ENCODE measurements at regions not wholly inside any gene's neighbourhood (a gene's known extent, or its start where the extent isn't known, plus 50 kb on each side); places are given as distances from the start of the nearest gene placed in this dataset.
"Not testable (repeated sequence)": the region's sequence is repeated elsewhere in the genome, so short reads cannot be mapped to it uniquely, and the experiment has no call there.

DNA sequence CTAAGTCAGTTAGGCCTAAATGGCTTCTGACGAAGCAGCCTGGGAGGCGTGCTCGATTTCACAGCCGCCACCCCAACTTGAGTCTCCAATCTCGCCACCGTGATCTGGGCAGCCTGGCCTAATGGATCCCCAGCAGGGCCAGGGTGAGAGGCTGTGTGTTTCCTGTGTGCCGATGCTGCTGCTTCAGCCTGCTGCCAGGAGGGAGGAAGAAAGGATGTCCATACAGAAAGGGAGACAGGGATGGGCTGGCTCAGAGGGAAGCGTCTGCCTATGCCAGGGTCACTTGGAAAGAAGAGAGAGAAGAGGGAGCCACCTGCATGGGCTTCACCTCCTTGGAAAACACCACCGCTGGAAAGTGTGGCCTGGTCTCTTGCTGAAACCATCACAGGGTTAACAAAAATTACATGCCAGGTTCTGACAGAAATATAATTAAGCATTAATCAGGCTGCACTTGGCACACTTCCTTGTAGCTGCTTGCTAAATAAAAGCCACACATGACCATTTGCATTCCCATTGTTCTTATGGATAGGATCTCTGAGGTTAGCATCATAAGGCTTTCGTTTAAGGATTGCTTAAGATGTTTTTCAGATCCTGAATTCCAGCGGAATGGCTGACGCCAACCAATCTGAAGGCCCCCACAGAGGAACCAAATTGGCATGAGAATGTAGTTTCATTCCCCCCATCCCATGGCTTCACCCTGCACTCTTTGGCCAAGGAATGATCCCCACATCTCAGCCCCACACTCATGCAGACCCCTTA, 108.8 kb upstream of the SLC1A4 start:
- no peak for DNase-seq (ENCODE audit: low read depth)

DNA sequence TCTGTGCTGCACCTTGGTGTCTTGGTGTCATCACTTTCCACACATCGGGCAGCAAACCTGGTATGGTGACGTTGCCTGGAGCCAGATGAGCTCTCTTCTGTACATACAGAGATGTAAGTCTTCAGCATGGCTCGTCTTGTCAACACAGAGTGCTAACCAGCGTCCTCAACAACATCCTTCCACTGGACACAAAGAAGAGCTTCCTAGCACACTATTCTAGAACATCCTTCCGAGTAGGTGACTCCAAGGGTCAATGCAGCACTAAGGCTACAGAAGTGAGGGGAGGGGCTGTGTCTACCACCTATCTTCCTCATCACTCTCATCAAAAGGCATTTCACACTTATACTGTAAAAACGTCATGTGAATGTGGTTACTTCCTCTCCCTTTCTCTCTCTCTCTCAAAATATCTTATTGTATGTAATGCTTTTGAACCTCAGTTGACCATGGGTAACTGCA, 108.1 kb upstream of the SLC1A4 start:
- DNase-seq (ENCODE audit: low read depth): no peak

DNA sequence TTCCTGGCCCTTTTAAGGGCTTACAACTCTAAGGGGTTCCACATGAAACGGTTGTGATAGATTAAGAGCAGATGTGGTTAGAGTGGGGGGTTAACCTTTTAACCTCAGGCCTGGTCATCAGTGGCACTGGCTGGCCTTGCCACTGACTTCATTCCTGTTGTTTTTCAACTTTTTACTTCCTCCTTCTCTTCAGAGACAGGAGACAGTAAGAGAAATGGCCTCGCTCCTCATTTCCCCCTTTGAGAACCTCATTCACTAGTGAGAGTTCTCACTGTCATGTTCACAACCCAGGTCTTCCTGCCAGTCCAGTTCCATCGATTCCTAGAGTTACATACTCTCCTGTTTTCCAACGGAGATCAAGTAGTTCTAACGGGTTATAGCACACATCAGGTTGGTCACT, 101.6 kb upstream of the SLC1A4 start:
- DNase-seq (ENCODE audit: low read depth): no peak

DNA sequence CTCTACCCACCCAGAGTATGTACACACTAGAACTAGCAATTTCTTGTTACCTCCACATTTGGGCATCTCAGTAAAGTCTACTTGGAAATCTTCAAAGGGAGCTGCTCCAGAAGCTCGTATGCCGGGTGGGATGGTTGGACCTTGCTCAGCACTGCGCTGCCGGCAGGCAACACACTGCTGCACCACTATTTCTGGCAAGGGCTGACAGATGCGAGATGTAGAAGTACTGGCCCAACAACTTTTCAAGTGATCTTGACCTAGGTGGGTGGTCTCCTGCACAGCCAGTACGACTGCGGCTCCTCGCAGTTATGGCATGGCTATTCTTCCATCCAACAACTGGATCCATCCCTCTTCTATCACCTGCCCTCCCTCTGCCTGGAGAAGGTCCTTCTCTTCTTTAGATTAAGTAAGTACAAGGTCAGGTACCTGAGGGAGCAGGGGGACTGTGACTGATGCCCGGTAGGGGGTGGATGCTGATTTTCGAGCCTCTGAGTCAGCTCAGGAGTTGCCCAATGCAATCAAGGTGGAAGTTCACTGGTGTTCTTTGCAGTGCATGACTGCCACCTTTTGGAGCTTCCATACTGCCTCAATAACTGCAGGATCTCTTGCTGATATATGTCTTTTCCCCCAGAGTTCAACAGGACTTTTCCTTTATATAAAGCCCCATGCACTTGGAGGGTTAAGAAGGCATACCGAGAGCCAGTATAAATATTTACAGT, 100.4 kb upstream of the SLC1A4 start:
- DNase-seq (ENCODE audit: low read depth): no peak

DNA sequence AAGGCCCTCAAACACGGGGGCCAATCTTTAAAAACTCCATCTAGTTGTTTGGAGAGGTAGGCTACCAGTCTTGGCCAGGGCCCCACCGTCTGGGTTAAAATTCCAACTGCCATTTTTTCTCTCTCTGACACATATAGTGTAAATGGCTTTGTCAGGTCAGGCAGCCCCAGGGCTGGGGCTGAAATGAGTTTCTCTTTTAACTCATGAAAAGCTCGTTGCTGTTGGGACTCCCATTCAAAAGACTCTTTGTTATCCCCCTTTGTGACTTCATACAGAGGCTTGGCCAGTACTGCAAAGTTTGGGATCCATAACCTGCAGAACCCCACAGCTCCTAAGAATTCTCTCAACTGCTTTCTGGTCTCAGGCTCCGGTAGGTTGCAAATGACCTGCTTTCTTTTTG, 99.4 kb upstream of the SLC1A4 start:
- no peak for DNase-seq (ENCODE audit: low read depth)

DNA sequence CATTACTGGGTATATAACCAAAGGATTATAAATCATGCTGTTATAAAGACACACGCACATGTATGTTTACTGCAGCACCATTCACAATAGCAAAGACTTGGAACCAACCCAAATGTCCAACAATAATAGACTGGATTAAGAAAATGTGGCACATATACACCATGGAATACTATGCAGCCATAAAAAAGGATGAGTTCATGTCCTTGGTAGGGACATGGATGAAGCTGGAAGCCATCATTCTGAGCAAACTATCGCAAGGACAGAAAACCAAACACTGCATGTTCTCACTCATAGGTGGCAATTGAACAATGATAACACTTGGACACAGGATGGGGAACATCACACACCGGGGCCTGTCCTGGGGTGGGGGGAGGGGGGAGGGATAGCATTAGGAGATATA, 92.6 kb upstream of the SLC1A4 start:
- DNase-seq (ENCODE audit: low read depth): not testable (repeated sequence)

DNA sequence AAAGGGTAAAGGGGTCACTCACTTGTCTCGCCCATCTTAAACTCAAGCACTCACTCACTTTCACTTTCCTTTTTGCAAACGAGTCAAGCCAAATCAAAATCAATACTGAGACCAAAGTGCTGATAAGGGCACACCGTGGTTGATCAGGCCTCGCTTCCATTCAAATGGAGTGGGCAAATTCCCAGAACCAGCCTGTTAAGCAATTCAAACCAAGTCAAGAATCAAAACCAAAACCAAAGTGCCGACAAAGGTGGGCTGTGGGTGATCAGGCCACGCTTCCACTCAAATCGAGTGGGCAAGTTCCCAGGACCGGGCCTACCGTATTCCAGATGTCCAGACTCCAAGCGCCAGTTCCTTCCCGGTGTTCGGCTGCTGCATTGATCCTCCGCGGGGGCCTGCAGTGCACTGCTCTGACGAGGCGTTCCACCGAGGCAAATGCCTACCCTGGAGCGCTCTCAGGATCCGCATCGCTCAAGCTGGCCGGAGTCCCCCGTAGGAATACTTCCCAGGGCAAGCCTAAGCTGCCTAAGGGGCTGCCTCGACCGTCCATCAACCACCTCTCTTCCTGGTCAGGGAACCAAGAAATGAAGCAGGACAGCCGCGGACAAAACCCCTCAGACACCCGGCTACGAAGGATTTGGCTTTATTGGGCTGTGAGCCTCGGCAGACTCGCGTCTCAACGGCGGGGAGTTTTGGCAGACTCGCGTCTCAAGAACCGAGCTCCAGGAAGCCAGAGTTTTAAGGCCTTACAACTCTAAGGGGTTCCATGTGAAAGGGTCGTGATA, 89.9 kb upstream of the SLC1A4 start:
- no peak for DNase-seq (ENCODE audit: low read depth)

DNA sequence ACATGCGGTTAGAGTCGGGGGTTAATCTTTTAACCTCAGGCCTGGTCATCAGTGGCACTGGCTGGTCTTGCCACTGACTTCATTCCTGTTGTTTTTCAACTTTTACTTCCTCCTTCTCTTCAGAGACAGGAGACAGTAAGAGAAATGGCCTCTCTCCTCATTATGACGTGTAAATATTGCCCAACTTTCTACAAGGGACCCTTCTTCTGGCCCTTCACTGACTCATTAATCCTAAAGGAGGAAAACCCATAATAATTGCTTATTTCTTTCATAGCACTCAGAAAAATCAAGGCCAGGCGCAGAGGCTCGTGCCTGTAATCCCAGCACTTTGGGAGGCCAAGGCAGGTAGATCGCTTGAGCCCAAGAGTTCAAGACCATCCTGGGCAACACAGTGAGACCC, 89.3 kb upstream of the SLC1A4 start:
- not testable (repeated sequence) for DNase-seq (ENCODE audit: low read depth)

DNA sequence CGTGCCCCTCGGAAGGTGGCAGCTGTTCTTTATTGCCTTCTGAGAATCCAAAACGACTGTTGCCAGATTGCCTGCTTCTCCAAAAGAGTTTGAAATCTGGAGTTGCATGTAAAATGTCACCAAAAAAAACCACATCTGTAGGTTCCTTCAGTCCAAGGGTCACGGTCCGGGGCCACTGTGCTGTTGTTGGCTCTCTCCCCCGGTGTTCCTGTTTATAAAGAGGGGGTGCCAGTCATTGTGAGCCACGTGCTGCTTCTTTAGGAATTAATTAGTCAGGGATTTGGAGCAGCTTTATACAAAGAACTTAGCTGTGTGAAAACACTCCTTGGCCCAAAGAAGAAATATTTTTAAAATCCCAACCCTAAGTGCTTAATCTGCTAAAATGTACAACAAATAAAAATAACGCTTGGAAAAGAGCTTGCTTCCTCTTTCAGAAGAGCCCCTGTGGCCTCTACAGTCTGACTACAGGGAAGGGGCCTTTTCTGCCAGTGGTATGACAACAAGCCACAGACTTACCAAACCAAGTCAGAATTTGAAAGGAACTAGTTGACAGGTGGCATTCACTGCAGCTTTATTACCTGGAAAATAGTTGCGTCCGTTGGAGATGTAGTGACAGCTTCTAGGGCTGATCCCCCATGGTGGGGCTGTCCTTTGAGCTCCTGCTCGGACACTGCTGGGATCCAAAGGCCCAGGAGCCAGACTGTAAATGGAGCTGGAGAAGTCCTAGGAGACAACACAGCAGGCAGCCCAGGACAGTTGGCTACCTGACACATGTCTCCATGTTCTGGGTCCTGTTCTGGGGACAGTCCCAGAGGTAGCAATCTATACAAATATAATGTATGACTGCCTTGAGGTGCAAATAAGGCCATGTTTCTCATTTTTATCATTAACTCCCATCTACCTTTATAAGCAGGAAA, 84.5 kb upstream of the SLC1A4 start:
- no peak for DNase-seq (ENCODE audit: low read depth)

DNA sequence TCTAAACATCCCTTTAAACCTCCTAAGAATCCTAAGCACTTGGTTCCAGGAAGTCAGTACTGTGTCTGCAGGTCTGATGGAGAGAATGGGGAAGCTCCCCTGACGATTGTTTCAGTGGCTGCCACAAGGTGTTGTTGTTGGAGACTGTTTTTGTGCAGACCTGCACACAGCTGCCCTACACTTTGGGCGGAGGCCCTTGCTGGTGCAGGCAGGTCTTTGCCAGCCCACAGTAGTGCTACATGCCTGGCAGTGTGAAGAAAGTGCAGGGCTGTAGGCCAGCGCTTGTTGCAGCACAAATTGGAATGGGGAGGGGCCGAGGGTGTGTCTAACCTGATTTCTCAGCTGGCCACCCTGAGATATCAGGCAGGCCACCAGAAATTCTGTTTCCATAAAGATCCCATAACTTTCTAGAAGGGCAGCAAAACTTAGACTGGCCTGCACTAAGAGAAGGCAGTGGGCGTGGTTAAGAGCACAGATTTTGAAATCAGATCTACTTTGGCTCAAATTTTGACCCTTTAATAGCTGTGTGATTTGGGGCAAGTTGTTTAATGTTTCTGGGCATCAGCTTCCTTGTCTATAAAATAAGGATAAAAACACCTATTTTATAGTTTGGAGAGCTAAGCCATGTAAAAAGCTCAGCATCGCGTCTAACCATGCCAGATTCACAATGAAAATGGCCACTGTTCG, 83.7 kb upstream of the SLC1A4 start:
- no peak for DNase-seq (ENCODE audit: low read depth)

DNA sequence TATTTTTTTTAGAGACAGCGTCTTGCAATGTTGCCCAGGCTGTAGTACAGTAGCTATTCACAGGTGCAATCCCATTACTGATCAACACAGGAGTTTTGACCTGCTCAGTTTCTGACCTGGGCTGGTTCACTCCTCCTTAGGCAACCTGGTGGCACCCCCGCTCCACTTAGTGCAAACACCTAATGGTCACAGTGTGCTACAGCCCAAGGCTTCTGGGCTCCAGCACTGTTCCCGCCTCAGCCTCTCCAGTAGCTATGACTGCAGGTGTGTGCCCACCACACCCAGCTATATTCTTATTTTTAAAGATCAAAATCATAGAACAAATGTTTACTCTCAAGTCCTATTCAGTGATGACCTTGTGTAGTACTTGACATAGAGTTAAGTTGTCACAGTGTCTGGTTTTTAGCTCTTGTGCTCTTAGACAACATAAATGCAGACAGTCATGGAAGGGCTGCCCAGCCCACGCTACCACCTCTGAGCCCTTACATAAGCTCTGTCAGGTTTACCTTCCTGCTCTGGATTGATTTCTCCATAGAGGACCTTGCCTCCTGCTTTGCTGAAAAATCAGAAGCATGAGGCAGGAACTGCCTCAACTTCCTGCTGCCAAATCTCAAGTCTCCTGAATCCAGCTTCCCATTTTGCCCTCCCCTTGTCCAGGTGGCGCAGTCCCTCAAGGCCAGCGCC, 82.2 kb upstream of the SLC1A4 start:
- no peak for DNase-seq (ENCODE audit: low read depth)

DNA sequence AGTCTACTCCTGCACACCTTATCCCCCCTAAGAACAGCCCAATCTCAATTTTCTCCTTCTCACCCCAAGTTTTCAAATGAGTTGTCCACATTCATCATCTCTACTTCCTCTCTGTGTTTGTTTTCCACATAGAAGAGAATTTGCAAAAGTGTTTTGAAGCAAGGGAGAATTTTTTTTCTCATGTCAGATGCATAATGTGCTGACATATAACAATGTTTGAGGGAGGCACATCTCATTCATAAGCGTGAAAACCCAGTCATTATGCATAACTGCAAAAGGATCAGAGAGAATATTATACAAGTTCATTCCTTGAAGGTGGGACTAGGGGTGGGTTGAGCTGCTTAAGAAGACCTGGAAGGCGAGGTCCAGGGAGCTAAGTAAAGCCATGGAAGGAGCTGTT, 80.8 kb upstream of the SLC1A4 start:
- no peak for DNase-seq (ENCODE audit: low read depth)

DNA sequence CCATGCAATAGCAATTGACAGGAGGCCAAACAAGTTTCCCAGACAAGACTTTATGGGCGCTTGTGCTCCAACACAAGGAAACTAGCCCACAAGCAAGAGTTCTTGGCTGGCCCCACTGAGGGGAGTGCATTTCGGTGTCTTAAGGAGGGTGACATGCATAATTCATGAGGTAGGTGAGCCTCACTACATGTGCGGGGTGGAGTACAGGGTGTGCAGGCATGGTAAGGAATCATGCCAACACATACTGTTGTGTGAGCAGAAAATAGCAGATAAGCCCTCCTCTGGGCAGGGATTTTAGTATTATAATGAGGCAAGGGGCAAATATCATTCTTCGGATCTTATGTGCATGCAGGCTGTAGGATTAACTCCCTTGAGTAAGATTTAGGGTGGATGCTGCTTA, 78.7 kb upstream of the SLC1A4 start:
- DNase-seq (ENCODE audit: low read depth): no peak

DNA sequence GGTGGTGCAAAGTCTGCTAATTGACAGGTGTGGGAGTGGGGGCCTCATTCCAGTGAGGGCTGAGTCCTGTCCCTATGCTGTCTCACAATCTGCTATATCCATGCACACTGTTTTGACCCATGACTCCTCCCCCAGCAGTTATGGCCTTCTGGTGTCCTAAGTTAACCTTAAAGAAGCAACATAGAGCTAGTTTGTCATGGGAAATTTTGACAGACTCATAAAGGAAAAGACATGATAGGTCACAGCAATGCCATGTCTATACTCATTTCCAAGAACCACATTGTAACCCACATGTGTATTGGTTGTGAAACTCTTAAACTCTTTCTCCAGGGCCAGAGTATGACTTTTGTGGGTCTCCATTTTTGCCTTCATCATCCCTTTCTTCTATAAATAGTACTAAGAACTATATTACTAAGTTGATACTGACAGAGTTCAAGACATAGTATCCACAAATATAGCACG, 78.2 kb upstream of the SLC1A4 start:
- DNase-seq (ENCODE audit: low read depth): no peak

DNA sequence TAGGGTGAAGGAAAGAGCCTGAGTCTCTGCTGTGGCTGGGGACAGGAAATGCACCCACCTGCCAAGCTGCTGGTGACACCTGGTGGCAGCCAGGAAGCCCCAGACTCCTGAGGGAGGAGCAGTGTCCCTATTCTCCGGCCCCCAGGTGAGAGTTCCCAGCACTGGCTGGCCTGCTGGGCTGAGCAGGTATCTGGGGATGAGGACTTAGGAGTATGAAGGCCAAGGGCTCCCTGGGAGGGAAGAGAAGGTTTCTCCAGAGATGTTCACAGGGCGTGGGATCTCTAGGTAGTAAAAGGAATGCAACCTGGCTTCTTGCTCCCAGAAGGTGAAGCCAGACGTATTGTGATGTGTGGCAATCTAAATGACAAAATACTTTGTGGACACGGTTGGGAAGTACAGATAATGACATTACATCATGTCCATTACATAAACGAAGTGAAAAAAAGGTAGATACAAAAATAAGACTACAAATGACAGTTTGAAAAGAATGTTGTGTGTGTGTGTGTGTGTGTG, 75.8 kb upstream of the SLC1A4 start:
- no peak for DNase-seq (ENCODE audit: low read depth)

DNA sequence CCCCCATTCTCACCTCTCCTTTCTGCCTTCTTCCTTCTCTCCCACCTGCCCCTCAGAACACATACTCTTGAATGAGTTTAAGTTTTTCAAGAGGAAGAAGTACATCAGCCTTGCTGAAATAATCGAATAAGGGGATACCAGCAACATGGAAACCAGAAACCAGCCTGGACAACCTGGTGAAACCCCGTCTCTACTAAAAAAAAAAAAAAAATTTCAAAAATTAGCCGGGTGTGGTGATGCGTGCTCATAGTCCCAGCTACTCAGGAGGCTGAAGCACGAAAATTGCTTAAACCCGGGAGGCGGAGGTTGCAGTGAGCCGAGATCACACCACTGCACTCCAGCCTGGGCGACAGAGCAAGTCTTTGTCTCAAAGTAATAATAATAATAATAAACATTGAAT, 75.0 kb upstream of the SLC1A4 start:
- no peak for DNase-seq (ENCODE audit: low read depth)

DNA sequence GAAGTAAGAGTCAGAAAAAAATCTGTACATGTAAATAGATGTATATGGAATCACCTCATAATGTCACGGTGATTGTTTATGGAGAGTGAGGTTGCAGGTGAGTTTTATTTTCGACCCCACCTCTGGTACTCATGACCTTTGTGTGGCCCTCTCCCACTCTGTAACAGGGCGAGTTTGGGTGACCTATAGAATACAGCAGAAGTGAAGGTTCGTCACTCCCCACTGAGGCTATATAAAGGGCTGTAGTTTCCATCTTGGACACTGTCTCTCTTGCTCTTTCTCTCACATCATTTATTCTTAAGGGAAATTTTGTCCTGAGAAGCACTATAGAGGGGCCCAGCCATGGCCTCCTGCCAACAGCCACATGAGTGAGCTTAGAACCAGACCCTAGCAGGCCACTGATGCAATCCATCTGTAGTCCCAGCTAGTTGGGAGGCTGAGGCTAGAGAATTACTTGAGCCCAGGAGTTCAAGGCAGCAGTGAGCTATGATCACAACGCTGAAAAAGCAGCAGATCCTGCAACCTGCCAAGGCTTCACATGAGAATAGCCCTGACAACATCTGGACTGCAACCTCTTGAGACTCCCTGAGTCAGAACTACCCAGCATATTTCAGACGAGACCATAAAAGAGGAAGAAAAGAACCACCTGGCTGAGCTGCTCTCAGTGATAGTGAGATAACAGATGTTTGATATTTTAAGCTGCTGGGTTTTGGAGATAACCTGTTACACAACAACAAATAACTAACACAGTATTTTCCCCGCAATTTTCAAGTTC, 74.3 kb upstream of the SLC1A4 start:
- DNase-seq (ENCODE audit: low read depth): no peak

DNA sequence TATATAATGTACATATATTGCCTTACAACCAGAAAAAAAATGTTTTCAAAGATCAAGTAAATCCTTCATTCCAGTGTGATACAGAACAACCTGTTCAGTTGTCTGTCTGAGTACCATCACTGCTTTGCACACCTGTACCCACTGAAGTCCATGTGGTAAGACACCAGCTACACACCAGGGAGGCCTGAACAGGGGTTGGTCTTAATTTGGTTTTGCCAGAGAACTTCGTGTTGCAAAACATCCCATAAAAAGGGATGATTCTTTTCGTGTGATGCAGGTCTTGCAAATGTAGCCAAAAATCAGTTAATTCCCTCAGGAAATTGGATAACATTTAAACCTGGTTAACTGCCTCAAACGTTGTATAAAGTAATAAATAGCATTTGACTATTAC, 73.7 kb upstream of the SLC1A4 start:
- no peak for DNase-seq (ENCODE audit: low read depth)

DNA sequence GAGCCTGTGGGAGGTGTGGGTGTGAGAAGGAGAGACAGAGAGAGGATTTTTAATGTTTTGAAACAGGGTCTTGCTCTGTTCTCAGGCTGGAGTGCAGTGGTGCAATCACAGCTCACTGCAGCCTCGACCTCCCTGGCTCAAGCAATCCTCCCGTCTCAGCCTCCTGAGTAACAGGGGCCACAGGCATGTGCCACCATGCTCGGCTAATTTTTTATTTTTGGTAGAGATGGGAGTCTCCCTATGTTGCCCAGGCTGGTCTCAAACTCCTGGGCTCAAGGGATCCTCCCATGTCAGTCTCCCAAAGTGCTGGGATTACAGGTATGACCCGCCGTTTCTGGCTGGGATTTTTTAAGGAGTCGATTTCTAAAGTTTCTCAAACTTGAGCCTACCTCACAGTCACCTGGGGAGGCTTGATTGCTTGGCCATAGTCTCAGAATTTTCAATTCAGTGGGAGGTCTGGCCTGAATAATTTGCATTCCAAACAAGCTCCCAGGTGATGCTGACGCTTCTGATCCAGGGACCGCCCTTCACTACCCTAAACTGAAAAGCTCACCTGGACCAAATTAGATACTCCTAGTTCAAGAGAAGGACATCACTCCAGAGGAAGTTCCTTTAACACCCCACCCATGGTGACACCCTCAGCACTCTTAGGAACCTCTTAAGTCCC, 70.8 kb upstream of the SLC1A4 start:
- DNase-seq (ENCODE audit: low read depth): no peak
